Urothelium cell line (cell line): ENCODE measurements at regions not wholly inside any gene's neighbourhood (a gene's known extent, or its start where the extent isn't known, plus 50 kb on each side); places are given as distances from the start of the nearest gene placed in this dataset.

Experiments used
- DNase-seq: peaks from one replicate; pipeline ENCODE4 v3.0.0; 2011; ENCODE audit warnings: low spot score, mixed read lengths
- FAIRE-seq: peaks from 2 replicates; lab custom pipeline; 2011; peaks lifted over from hg19 to GRCh38; lab: Jason Lieb, UNC

GRCh38 chr5:82417776-82418607 is 139.8 kb upstream of the RPS23 start:
- DNase-seq (no peak), FAIRE-seq (no peak)

DNA sequence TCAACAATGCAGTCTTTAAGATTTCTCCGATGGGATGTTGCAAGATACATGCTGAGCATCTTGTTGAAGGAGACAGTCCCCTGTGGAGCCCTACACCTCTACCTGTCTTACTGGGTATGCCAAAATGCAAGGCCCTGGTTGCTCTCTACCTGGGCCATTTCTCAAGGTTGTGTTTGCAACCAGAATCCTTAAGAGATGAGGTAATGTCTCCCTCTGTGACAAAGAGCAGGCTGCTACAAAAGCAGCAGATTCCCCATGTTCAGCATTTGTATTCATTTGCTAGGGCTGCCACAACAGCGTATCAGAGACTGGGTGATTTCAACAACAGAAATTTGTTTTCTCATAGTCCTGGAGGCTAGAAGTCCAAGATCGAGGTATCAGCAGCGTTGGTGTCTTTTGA is 138.4 kb upstream of the RPS23 start:
- no peak for DNase-seq
- no peak for FAIRE-seq

GRCh38 chr5:82414041-82414388 is 135.9 kb upstream of the RPS23 start:
- no peak for FAIRE-seq
- no peak for DNase-seq

GRCh38 chr5:82413302-82414040 is 135.3 kb upstream of the RPS23 start:
- DNase-seq, result peak; percentile 16
- no peak for FAIRE-seq

GRCh38 chr5:82408033-82408432 is 129.9 kb upstream of the RPS23 start:
- no peak for FAIRE-seq

GRCh38 chr5:82406205-82406773 is 128.1 kb upstream of the RPS23 start:
- DNase-seq (peak; percentile 29), FAIRE-seq (no peak)

More at GRCh38 chr5:82408033-82408432, 129.9 kb upstream of the RPS23 start:
- no peak for DNase-seq

- DNase-seq (peak; percentile 62), FAIRE-seq (no peak)
These were observed 127.6 kb upstream of the RPS23 start for GRCh38 chr5:82405618-82406204.

DNA sequence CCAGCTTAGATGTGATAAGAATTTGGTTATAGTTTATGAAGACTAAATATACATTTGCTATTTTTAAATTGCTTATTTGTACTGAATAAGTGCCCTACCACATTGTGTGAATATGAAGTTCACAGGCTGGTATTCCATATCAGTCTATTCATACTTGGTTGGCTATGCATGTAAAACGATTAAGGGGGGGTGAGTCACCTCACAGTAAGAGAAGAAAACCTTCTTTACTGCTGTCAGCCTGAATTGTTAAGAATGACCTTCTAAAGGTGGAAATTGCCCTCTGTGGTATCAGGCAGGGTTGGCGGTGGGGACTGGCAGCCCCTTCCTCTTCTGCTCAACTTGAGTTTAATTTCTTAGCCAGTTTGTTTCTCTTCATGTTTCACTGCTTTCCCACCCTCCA is 127.0 kb upstream of the RPS23 start:
- peak; percentile 35 for FAIRE-seq
- peak; percentile 34 for DNase-seq

- DNase-seq (no peak), FAIRE-seq (no peak)
These were observed 126.3 kb upstream of the RPS23 start for GRCh38 chr5:82404382-82404945.

- DNase-seq, result no peak
- no peak for FAIRE-seq
These were observed 125.6 kb upstream of the RPS23 start for GRCh38 chr5:82403724-82404123.

GRCh38 chr5:82403026-82403425 is 124.9 kb upstream of the RPS23 start:
- DNase-seq (no peak), FAIRE-seq (no peak)

DNA sequence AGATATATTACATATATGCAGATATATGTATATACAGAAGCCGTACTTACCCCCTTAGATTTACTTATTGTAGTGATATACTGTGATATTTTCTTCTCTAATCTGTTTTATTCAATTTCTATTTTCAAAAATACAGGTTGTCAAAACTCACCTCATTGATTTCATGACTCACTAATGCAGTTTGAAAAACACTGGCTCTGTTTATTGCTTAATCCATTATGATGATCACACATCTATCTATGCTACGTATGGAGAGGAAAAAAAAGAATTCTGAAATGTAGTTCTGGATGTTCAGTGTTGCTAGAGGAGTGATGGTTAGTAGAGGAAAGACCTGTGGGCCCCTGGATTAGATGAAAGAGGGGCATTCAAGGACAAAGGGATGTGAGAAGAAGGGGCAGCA is 121.0 kb upstream of the RPS23 start:
- DNase-seq, result no peak
- no peak for FAIRE-seq

DNA sequence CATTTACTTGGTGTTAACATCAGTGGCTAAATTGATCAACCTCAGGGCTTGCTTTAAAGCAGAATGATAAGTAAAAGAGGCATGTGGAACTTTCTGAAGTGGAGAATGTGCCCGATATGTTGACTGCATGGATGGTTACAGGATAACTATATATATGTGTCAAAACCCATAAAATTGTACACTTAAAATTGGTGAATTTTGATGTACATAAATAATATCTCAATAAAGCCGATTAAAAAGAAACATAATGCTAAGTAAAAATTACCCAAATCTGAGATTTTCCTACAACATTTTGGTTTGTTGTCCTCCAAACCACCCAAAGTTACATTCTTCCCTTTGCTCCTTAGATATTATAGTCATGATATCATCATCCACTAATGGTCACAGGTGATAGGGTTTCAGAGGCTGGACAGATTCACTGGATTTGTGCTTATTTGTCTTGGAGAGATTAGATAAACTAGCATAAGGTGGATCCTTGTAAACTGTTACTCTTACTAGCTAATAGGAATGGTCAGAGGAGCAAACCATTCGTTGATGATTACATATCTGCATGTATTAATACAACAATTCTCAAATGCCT is 119.7 kb upstream of the RPS23 start:
- no peak for DNase-seq
- FAIRE-seq, result no peak

DNA sequence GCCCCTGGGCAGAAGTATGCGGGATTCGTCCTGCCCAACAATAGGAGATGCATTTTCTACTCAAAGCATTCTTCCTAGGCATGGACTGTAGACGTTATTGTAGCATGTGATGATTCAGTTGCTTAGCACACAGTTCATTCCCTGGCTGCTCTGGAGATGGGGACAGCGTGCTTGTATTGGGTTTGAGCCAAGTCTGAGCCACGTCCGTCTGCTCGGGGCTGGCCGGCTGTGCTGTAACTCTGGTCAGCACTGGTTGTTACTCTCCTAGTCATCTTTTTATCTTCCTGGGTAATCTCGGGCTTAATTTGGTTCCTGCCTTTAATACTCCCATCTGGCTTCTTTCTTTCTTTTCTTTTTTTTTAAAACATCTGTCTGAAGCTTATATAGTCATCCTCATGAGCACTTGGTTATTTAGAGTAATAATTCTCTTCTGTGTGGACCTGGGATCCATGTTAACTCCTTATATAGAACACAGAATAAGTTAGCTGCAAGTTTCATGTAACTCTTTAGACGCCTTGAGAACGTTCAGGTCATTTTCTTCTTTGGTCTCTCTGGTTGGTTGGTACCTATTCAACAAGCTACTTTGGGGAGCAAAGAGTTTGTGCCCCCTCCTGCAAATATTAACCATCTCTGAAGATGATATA is 118.8 kb upstream of the RPS23 start:
- DNase-seq, result peak; percentile 85

DNA sequence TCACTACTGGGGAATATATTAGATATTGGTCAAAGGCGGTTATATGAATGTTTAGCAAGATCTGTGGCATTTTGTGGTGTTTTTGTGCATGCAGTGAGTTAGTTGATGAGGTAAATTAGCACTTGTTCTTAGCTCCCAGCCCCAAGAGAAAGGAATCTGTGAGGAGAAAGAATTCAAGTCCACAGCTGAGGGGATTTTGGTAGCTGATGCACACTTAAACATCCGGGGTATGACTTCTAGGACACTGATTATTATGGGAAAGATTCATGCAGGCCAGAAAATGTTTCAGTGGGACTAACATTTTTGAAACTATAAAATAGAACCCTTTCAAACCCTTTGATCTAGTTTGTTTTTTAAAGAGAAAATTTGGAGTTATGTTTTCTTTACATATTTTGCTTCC is 118.2 kb upstream of the RPS23 start:
- DNase-seq, result no peak

More for the DNA sequence above, 118.8 kb upstream of the RPS23 start:
- FAIRE-seq, result peak; percentile 27

DNA sequence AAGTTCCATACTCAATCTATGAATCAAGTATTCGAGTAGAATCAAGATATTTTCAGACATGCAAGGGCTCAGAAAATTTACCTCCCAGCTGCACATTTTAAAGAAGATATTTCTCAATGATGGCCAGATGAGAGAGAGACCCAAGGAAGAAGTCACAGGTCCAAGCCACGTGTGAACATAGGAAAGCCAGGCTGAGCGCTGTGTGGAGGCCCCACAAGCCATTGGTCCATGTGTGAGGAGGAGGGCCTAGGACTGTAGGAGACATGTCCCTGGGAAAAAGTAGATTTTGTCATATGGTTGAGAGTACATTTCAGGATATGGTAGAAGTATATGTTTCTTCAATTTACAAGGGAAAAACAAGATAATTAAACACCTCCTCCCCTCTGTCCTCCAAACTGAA is 115.8 kb upstream of the RPS23 start:
- DNase-seq, result no peak
- FAIRE-seq, result no peak

More for the DNA sequence above, 118.2 kb upstream of the RPS23 start:
- FAIRE-seq, result no peak

DNA sequence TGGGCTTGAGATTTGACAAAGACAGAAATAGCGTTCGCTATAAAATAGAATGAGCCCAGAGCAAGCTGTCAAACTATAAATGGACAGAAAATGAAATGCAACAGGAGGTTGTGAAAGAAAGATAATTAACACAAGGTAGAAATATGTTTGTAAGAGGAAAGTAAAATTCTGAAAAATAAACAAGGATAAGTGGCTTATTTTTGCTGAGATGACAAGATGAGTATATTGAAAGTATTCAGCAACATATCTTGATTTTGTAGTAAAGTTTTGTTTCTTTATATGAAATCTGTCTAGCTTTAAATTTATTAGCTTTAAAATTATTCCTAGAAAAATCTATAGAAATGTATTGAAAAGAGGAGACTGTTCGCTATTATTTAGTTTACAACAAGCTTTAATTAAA is 111.9 kb upstream of the RPS23 start:
- FAIRE-seq (no peak), DNase-seq (no peak)

DNA sequence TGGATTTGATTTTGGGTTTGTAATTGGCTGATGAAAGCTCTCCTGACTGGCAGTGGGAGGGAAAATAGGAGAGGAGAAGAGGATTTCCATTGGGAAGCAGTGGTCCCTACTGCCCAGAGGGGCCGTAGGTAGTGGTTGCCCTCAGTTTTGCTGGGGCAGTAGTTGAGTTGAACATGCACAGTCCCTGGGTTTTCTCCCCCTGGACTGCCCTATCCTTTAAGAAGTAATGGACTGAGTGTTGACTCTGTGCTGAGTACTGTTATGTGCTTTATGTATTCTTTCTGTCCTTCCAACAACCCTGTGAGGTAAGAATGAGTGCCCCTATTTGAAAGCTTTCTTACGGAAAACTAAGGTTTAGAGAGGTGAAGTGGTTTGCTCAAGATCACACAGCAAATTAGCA is 111.2 kb upstream of the RPS23 start:
- FAIRE-seq (no peak), DNase-seq (no peak)

DNA sequence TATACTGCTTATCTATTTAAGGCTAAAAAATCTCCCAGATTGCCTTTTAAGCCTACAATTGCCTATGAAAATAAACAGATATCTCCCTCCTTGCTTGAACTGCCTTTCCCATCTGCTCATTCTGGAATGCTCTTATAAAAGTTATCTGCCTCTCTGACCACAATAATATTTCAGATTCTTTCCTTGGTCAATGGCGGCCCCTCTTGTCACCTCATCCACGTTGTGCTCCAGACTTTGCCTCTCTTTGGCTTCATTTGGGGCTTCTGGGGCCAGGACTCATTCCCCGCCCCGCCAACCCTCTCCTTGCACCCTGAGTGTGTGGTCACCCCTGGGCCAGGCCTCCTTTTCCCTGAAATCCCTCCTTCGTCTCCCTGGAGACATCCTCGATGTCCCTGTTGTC is 110.0 kb upstream of the RPS23 start:
- FAIRE-seq (no peak), DNase-seq (no peak)

GRCh38 chr5:82387819-82388166 is 109.6 kb upstream of the RPS23 start:
- FAIRE-seq, result no peak
- no peak for DNase-seq
